Body of pancreas (tissue), 4 donors: ENCODE measurements at regions not wholly inside any gene's neighbourhood (a gene's known extent, or its start where the extent isn't known, plus 50 kb on each side); places are given as distances from the start of the nearest gene placed in this dataset.

Source experiments
- ATAC-seq: fragments of 150-250 bp; one replicate; pipeline ENCODE4 v1.9.1; 2016
- DNase-seq, 4 donors: peaks; one replicate each; pipeline ENCODE4 v3.0.0-alpha.2; 2019
- H3K27ac ChIP-seq, 4 donors: fragments of 200-600 bp; sonication (generic); 1 replicate in 3 of 4; 2 replicates in 1 of 4; pipeline versions ENCODE4 v1.5.1 to v1.6.1; 2016 to 2019; ENCODE audit warnings: mild to moderate bottlenecking in 1 of 4, mixed read lengths in 1 of 4, moderate library complexity in 1 of 4
- H3K27me3 ChIP-seq, 2 donors: fragments of 200-600 bp; sonication (generic); one replicate each; pipeline ENCODE4 v1.6.0; 2016; ENCODE audit warnings: mild to moderate bottlenecking in 1 of 2
- H3K36me3 ChIP-seq, 2 donors: fragments of 200-600 bp; sonication (generic); replicated peaks in 1 of 2; 2 replicates each; pipeline ENCODE4 v1.5.1; 2016; ENCODE audit warnings: low read depth in 2 of 2; ENCODE audit not compliant: insufficient read depth in 1 of 2
- H3K4me1 ChIP-seq: fragments of 200-600 bp; sonication (generic); one replicate; pipeline ENCODE4 v1.6.0; 2016
- H3K4me3 ChIP-seq, 2 donors: fragments of 200-600 bp; sonication (generic); 1 replicate in 1 of 2; 2 replicates in 1 of 2; pipeline ENCODE4 v1.5.1; 2016 to 2019
- H3K9me3 ChIP-seq, 3 donors: fragments of 200-600 bp; sonication (generic); 1 replicate in 2 of 3; 2 replicates in 1 of 3; pipeline ENCODE4 v1.5.1; 2016
- CTCF ChIP-seq, 7 experiments: fragments of 450-650 bp in 4 of 7; fragments of 200-600 bp in 3 of 7; sonication (generic) in 3 of 7; IDR thresholded peaks; one replicate each; pipeline ENCODE4 v1.5.1; 2016 to 2019; ENCODE audit warnings: antibody characterized with exemption in 7 of 7
- POLR2A ChIP-seq, 3 donors: fragments of 450-650 bp; IDR thresholded peaks; one replicate each; pipeline ENCODE4 v1.6.1; 2016; ENCODE audit warnings: antibody characterized with exemption in 3 of 3, mild to moderate bottlenecking in 2 of 3
- WGBS, 2 donors: methylation state at CpG; one replicate each; pipeline ENCODE4 v1.1.5; 2017; 5-methylcytosine and 5-hydroxymethylcytosine counted together
- intact Hi-C: fragments of 100-400 bp; cut with DNase I; formaldehyde crosslinking; loops from one replicate; pipeline ENCODE4 v1.15.1; 2023

GRCh38 chr11:69348414-69349235, 54.7 kb downstream of the MYEOV start:
- intact Hi-C loops: no loop called here

DNA sequence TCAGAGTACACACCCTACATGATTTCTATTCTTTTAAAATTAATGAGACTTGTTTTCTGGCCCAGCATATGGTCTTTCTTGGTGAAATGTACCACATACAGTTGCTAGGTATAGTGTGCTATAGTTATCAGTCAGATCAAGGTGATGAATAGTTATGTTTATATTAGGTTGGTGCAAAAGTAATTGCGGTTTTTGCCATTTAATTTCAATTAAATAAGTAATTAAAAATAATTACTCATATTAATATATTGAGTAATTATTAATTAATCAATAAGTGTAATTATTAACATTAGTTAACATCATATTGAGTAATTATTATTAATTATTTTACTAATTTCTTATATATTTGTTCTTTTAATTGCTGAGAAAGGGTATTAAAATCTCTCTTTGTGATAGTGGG, 56.1 kb downstream of the MYEOV start:
- no peaks in the 10 kb centered on the region for H3K36me3 ChIP-seq
- WGBS, 2 donors: 86 to 90% methylated on average over 1 of the region's 1 CpG
- intact Hi-C loops: no loop called here

More at GRCh38 chr11:69348414-69349235, 54.7 kb downstream of the MYEOV start:
- no peak overlapping the region for H3K27ac ChIP-seq
- DNase-seq (no peak), ATAC-seq (no peak)
- TF ChIP-seq POLR2A (IDR thresholded peaks at IDR 0.05) (no peak), CTCF (IDR thresholded peaks at IDR 0.05) (no peak)
- WGBS, 2 donors: 80 to 100% methylated on average over 3 to 6 of the region's 6 CpGs
- H3K36me3 ChIP-seq: no peaks in the 10 kb centered on the region
- H3K9me3 ChIP-seq: no peaks in the 10 kb centered on the region
- peaks cover 5% of the 10 kb centered on the region for H3K4me1 ChIP-seq
- no peaks in the 10 kb centered on the region for H3K27me3 ChIP-seq
- no peak overlapping the region for H3K4me3 ChIP-seq

DNA sequence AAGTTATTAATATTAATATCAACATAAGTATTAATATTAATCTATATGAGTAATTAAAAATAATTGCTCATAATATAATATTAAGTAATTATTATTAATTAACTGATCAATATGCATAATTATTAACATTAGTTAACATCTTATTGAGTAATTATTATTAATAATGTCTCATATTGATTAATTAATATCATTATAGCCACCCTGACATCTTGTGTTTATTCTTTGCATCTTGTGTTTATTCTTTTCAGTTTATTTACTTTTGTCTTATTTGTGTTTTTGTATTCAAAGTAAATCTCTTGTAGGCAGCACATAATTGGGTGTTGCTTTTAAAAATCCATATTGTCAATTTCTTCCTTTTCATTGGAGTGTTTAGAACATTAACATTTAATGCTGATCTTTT, 56.6 kb downstream of the MYEOV start:
- Histone ChIP-seq H3K36me3 (no peaks in the 10 kb centered on the region), H3K4me1 (peaks cover 5% of the 10 kb centered on the region), H3K9me3 (no peaks in the 10 kb centered on the region), H3K27me3 (no peaks in the 10 kb centered on the region), H3K4me3 (no peak overlapping the region), H3K27ac (no peak overlapping the region)
- intact Hi-C loops: no loop called here
- DNase-seq (no peak), ATAC-seq (no peak)
- TF ChIP-seq CTCF (IDR thresholded peaks at IDR 0.05) (no peak), POLR2A (IDR thresholded peaks at IDR 0.05) (no peak)

More for the DNA sequence above, 56.1 kb downstream of the MYEOV start:
- H3K27ac ChIP-seq: no peak overlapping the region
- H3K9me3 ChIP-seq: no peaks in the 10 kb centered on the region
- no peak overlapping the region for H3K4me3 ChIP-seq
- DNase-seq: no peak
- peaks cover 5% of the 10 kb centered on the region for H3K4me1 ChIP-seq
- ATAC-seq: no peak
- no peaks in the 10 kb centered on the region for H3K27me3 ChIP-seq
- TF ChIP-seq CTCF (IDR thresholded peaks at IDR 0.05) (no peak), POLR2A (IDR thresholded peaks at IDR 0.05) (no peak)

DNA sequence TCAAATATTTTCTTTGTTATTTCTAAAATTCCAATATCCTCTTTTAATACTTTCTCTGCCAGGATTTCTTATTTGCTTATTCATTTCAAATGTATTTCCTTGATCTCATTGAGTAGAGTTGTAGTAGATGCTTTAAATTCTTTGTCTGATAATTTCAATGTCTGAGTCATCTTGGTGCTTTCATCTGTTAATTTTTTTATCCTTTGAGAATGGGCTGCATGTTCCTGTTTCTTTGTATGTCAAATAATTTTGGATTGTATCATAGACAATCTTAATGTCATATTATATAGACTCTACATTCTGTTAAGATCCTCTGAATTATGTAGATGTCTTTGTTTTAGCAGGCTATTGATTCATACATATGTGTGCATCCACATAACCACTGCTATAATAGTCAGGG, 57.5 kb downstream of the MYEOV start:
- Histone ChIP-seq H3K36me3 (no peaks in the 10 kb centered on the region), H3K9me3 (no peaks in the 10 kb centered on the region), H3K27me3 (no peaks in the 10 kb centered on the region), H3K27ac (no peak overlapping the region), H3K4me1 (peaks cover 5% of the 10 kb centered on the region), H3K4me3 (no peak overlapping the region)
- TF ChIP-seq CTCF (IDR thresholded peaks at IDR 0.05) (no peak), POLR2A (IDR thresholded peaks at IDR 0.05) (no peak)
- intact Hi-C loops: no loop called here
- ATAC-seq (no peak), DNase-seq (no peak)

GRCh38 chr11:69352166-69352565, 58.2 kb downstream of the MYEOV start:
- DNase-seq (no peak), ATAC-seq (no peak)
- WGBS, 2 donors: 94 to 98% methylated on average over 2 of the region's 2 CpGs
- Histone ChIP-seq H3K27ac (no peak overlapping the region), H3K4me3 (no peak overlapping the region), H3K36me3 (no peaks in the 10 kb centered on the region), H3K27me3 (no peaks in the 10 kb centered on the region), H3K9me3 (no peaks in the 10 kb centered on the region), H3K4me1 (peaks cover 5% of the 10 kb centered on the region)
- TF ChIP-seq CTCF (IDR thresholded peaks at IDR 0.05) (no peak), POLR2A (IDR thresholded peaks at IDR 0.05) (no peak)
- intact Hi-C loops: no loop called here
